OCI-LY3 (cell line): ENCODE measurements at regions not wholly inside any gene's neighbourhood (a gene's known extent, or its start where the extent isn't known, plus 50 kb on each side); places are given as distances from the start of the nearest gene placed in this dataset.

Experiments
- EZH2phosphoT487 ChIP-seq: fragments of 200-600 bp; shearing (Covaris generic); IDR thresholded peaks from 2 replicates; pipeline ENCODE4 v1.6.1; 2018; ENCODE audit warnings: antibody characterized with exemption, mixed run types, low read depth
- TF ChIP-seq, protein P1 (sequence below): fragments of 200-600, 300-600 bp; sonication (generic); IDR thresholded peaks from 2 replicates; pipeline ENCODE4 v1.5.1; 2014; ENCODE audit warnings: antibody characterized with exemption, low read length, low read depth

- TF ChIP-seq, protein P1, sequence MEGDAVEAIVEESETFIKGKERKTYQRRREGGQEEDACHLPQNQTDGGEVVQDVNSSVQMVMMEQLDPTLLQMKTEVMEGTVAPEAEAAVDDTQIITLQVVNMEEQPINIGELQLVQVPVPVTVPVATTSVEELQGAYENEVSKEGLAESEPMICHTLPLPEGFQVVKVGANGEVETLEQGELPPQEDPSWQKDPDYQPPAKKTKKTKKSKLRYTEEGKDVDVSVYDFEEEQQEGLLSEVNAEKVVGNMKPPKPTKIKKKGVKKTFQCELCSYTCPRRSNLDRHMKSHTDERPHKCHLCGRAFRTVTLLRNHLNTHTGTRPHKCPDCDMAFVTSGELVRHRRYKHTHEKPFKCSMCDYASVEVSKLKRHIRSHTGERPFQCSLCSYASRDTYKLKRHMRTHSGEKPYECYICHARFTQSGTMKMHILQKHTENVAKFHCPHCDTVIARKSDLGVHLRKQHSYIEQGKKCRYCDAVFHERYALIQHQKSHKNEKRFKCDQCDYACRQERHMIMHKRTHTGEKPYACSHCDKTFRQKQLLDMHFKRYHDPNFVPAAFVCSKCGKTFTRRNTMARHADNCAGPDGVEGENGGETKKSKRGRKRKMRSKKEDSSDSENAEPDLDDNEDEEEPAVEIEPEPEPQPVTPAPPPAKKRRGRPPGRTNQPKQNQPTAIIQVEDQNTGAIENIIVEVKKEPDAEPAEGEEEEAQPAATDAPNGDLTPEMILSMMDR = no peak
- no peak for TF ChIP-seq EZH2phosphoT487
Measured at GRCh38 chr13:75023609-75024008, 458.4 kb downstream of the TBC1D4 start.
